GM12891 (cell line): ENCODE measurements at regions not wholly inside any gene's neighbourhood (a gene's known extent, or its start where the extent isn't known, plus 50 kb on each side); places are given as distances from the start of the nearest gene placed in this dataset.

ENCODE experiments used
- PAX5 ChIP-seq: IDR thresholded peaks from 2 replicates; pipeline ENCODE4 v1.6.1; 2011; ENCODE audit warnings: low read length, moderate library complexity, mild to moderate bottlenecking; ENCODE audit not compliant: insufficient read depth, severe bottlenecking
- POLR2A ChIP-seq: IDR thresholded peaks from 2 replicates; pipeline ENCODE4 v1.6.1; 2011; ENCODE audit warnings: low read depth, low read length, control low read depth
- POLR2AphosphoS5 ChIP-seq: IDR thresholded peaks from 2 replicates; pipeline ENCODE4 v1.6.1; 2011; ENCODE audit warnings: low read depth, low read length, control low read depth
- POU2F2 ChIP-seq: IDR thresholded peaks from 2 replicates; pipeline ENCODE4 v1.6.1; 2011; ENCODE audit warnings: low read depth, mild to moderate bottlenecking, control low read depth, low read length, moderate library complexity
- SPI1 ChIP-seq: IDR thresholded peaks from 2 replicates; pipeline ENCODE4 v1.6.1; 2011; ENCODE audit warnings: low read depth, low read length, control low read depth
- TAF1 ChIP-seq: IDR thresholded peaks from 2 replicates; pipeline ENCODE4 v1.6.1; 2011; ENCODE audit warnings: low read depth, low read length, control low read depth

GRCh38 chr9:129400001-129400970, 220.6 kb downstream of the C9orf50 start:
- no peak for TF ChIP-seq POLR2A
- no peak for TF ChIP-seq TAF1
- no peak for TF ChIP-seq POLR2AphosphoS5
- TF ChIP-seq POU2F2, result no peak
- TF ChIP-seq PAX5, result no peak
- TF ChIP-seq SPI1, result no peak
